SH-SY5Y (cell line): ENCODE measurements at regions not wholly inside any gene's neighbourhood (a gene's known extent, or its start where the extent isn't known, plus 50 kb on each side); places are given as distances from the start of the nearest gene placed in this dataset.

Experiments
- GATA2 ChIP-seq: IDR thresholded peaks from 2 replicates; pipeline ENCODE4 v1.6.1; 2011; ENCODE audit warnings: mild to moderate bottlenecking, low read depth, low read length
- GATA3 ChIP-seq: IDR thresholded peaks from 2 replicates; pipeline ENCODE4 v1.6.1; 2011; ENCODE audit warnings: low read depth, mild to moderate bottlenecking, low read length, moderate library complexity

DNA sequence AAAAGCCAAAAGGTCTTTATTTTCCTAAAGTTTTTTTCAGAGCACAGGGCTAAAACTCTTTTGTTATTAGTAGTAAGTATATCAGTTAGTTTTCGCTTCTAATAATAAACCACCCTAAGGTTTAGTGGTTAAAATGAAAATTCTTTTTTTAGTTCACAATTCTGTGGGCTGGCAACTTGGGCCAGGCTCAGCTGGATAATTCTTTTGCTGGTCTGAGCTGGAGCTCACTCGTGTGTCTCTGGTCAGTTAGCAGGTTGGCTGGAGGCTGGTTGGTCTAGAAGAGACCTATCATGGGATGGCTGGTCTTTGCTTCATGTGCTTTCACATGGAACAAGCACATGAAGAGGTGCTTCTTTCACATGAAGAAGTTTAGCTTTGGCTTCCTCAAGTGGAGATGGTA is 227.1 kb upstream of the LCORL start:
- TF ChIP-seq GATA2 (no peak), GATA3 (no peak)
